ENCODE measurements at regions not wholly inside any gene's neighbourhood (a gene's known extent, or its start where the extent isn't known, plus 50 kb on each side); places are given as distances from the start of the nearest gene placed in this dataset.

GRCh38 chrX:2627272-2627867 lies 63.7 kb upstream of the CD99 start:
- TF ChIP-seq EZH2 (IDR thresholded peaks at IDR 0.05; ENCODE audit: borderline replicate concordance, low read depth, low read length, poor library complexity, severe bottlenecking) (no peak), CTCF (conservative IDR thresholded peaks at IDR 0.05; ENCODE audit: low read depth, low read length) (peak; percentile 74)

Measured in A673 (cell line).